Right ventricle myocardium inferior (tissue), 1 donor: ENCODE measurements at regions not wholly inside any gene's neighbourhood (a gene's known extent, or its start where the extent isn't known, plus 50 kb on each side); places are given as distances from the start of the nearest gene placed in this dataset.

Experiments
- ATAC-seq: fragments of 200-7000 bp; cut with Tn5 transposase; one replicate; pipeline ENCODE4 v1.9.1; 2020; ENCODE audit warnings: mild to moderate bottlenecking, moderate library complexity
- DNase-seq: peaks from one replicate; pipeline ENCODE4 v3.0.0; 2021; ENCODE audit errors: missing footprints
- intact Hi-C: fragments of 100-400 bp; cut with DNase I; formaldehyde crosslinking; loops from one replicate; pipeline ENCODE4 v1.11.0; 2022
- donor health status: DM: no; HTN: yes; CAD: no; lungs with severe emphysema.

- DNase-seq (no peak), ATAC-seq (no peak)
- intact Hi-C loops, result no loop called here
Observed at GRCh38 chr18:30086351-30086750, 956.2 kb downstream of the DSC3 start.

- intact Hi-C loops, result no loop called here
- DNase-seq (no peak), ATAC-seq (no peak)
Observed at GRCh38 chr18:30081122-30081521, 961.4 kb downstream of the DSC3 start.

GRCh38 chr18:30072609-30073385, 969.7 kb downstream of the DSC3 start:
- intact Hi-C loops, result no loop called here
- no peak for DNase-seq
- no peak for ATAC-seq

GRCh38 chr18:30066288-30066687, 976.3 kb downstream of the DSC3 start:
- DNase-seq, result no peak
- ATAC-seq, result no peak
- intact Hi-C loops, result no loop called here

- intact Hi-C loops, result no loop called here
- no peak for DNase-seq
- ATAC-seq, result no peak
Observed at GRCh38 chr18:30057398-30057797, 985.1 kb downstream of the DSC3 start.

- DNase-seq (no peak), ATAC-seq (no peak)
- intact Hi-C loops, result no loop called here
Observed at GRCh38 chr18:30056528-30056927, 986.0 kb downstream of the DSC3 start.

GRCh38 chr18:30044496-30044895, 998.0 kb downstream of the DSC3 start:
- DNase-seq (no peak), ATAC-seq (no peak)
- intact Hi-C loops, result no loop called here

- no peak for DNase-seq
- intact Hi-C loops, result no loop called here
- no peak for ATAC-seq
Observed at GRCh38 chr18:30039201-30039600, 1003.3 kb downstream of the DSC3 start.

- intact Hi-C loops, result no loop called here
- ATAC-seq, result no peak
- DNase-seq, result no peak
Observed at GRCh38 chr18:30034818-30035217, 1007.7 kb downstream of the DSC3 start.

GRCh38 chr18:30016179-30016578, 1026.4 kb downstream of the DSC3 start:
- ATAC-seq (no peak), DNase-seq (no peak)
- intact Hi-C loops, result no loop called here

GRCh38 chr18:30004965-30005364, 1037.6 kb downstream of the DSC3 start:
- no peak for DNase-seq
- ATAC-seq, result no peak
- intact Hi-C loops, result no loop called here

GRCh38 chr18:29982218-29982617, 1060.3 kb downstream of the DSC3 start:
- intact Hi-C loops, result no loop called here
- ATAC-seq, result no peak
- DNase-seq, result no peak

GRCh38 chr18:29979881-29980280, 1062.7 kb downstream of the DSC3 start:
- DNase-seq (no peak), ATAC-seq (no peak)

GRCh38 chr18:29969876-29970275, 1072.7 kb downstream of the DSC3 start:
- no peak for DNase-seq
- intact Hi-C loops, result no loop called here
- ATAC-seq, result no peak

More at GRCh38 chr18:29979881-29980280, 1062.7 kb downstream of the DSC3 start:
- intact Hi-C loops, result no loop called here

- ATAC-seq, result no peak
- intact Hi-C loops, result no loop called here
Observed at GRCh38 chr18:29962579-29962978, 1080.0 kb downstream of the DSC3 start.

GRCh38 chr18:29960539-29960938, 1082.0 kb downstream of the DSC3 start:
- DNase-seq (no peak), ATAC-seq (no peak)
- intact Hi-C loops, result no loop called here

More at GRCh38 chr18:29962579-29962978, 1080.0 kb downstream of the DSC3 start:
- DNase-seq, result no peak

- ATAC-seq, result no peak
- no peak for DNase-seq
- intact Hi-C loops, result no loop called here
Observed at GRCh38 chr18:29930231-29930630, 1112.3 kb downstream of the DSC3 start.

GRCh38 chr18:29928081-29928480, 1114.5 kb downstream of the DSC3 start:
- intact Hi-C loops, result no loop called here
- DNase-seq, result no peak
- no peak for ATAC-seq

- ATAC-seq (no peak), DNase-seq (no peak)
- intact Hi-C loops, result no loop called here
Observed at GRCh38 chr18:29925566-29925965, 1117.0 kb downstream of the DSC3 start.

- ATAC-seq (no peak), DNase-seq (no peak)
- intact Hi-C loops, result no loop called here
Observed at GRCh38 chr18:29912351-29912750, 1130.2 kb downstream of the DSC3 start.

GRCh38 chr18:29892960-29893558, 1149.5 kb downstream of the DSC3 start:
- DNase-seq, result no peak
- intact Hi-C loops, result no loop called here
- ATAC-seq, result no peak
